Naive thymus-derived CD4-positive, alpha-beta T cell (primary cell): ENCODE measurements at regions not wholly inside any gene's neighbourhood (a gene's known extent, or its start where the extent isn't known, plus 50 kb on each side); places are given as distances from the start of the nearest gene placed in this dataset.

Experiments
- ATAC-seq: fragments of 150-1000 bp; cut with Tn5 transposase; 2 replicates; pipeline ENCODE4 v1.10.0; 2021; ENCODE audit warnings: mild to moderate bottlenecking, moderate library complexity
- CTCF ChIA-PET: fragments of 350-600 bp; sonication (Branson Sonifier 250); formaldehyde crosslinking; loops from one replicate; lab custom pipeline; 2021; ENCODE audit warnings: antibody characterized with exemption; lab: Charles Lee
- POLR2A ChIA-PET: fragments of 350-600 bp; sonication (Branson Sonifier 250); formaldehyde crosslinking; loops from one replicate; lab custom pipeline; 2021; ENCODE audit warnings: antibody characterized with exemption, inconsistent platforms; lab: Charles Lee
- DNase-seq, 9 donors: peaks; one replicate each; pipeline versions ENCODE4 v3.0.0 to v3.0.0-alpha.2; 2020 to 2022; ENCODE audit warnings: mixed read lengths in 1 of 9
- H3K27ac ChIP-seq: one replicate; pipeline ENCODE4 v1.7.0; 2013; ENCODE audit warnings: mild to moderate bottlenecking, low read depth, low read length, moderate library complexity
- H3K27me3 ChIP-seq, 2 donors: one replicate each; pipeline ENCODE4 v1.7.0; 2013; ENCODE audit warnings: low read length in 2 of 2, mild to moderate bottlenecking in 2 of 2, moderate library complexity in 2 of 2; ENCODE audit not compliant: control insufficient read depth in 2 of 2, insufficient read depth in 2 of 2
- H3K36me3 ChIP-seq, 3 experiments: 1 replicate in 2 of 3; 2 replicates in 1 of 3; pipeline ENCODE4 v1.7.0; 2013; ENCODE audit warnings: low read length in 3 of 3, mild to moderate bottlenecking in 3 of 3, moderate library complexity in 1 of 3; ENCODE audit not compliant: insufficient read depth in 3 of 3, control insufficient read depth in 2 of 3
- H3K4me1 ChIP-seq, 2 donors: one replicate each; pipeline ENCODE4 v1.7.0; 2013; ENCODE audit warnings: low read length in 2 of 2, mild to moderate bottlenecking in 2 of 2, moderate library complexity in 1 of 2; ENCODE audit not compliant: control insufficient read depth in 2 of 2, insufficient read depth in 2 of 2
- H3K4me3 ChIP-seq: 2 replicates; pipeline ENCODE4 v1.7.0; 2013; ENCODE audit warnings: mild to moderate bottlenecking, low read length
- H3K9me3 ChIP-seq, 3 experiments: 1 replicate in 2 of 3; 2 replicates in 1 of 3; pipeline ENCODE4 v1.7.0; 2013; ENCODE audit warnings: low read length in 3 of 3; ENCODE audit not compliant: control insufficient read depth in 2 of 3
- H3K27ac Mint-ChIP-seq, 9 donors: one replicate each; pipeline ENCODE4 v1.8.0; 2020 to 2022; ENCODE audit warnings: mixed read lengths in 9 of 9, mild to moderate bottlenecking in 8 of 9, moderate library complexity in 5 of 9, inconsistent platforms in 2 of 9
- H3K27me3 Mint-ChIP-seq, 5 donors: one replicate each; pipeline ENCODE4 v1.8.0; 2021 to 2022; ENCODE audit warnings: mixed read lengths in 5 of 5, mild to moderate bottlenecking in 1 of 5
- H3K36me3 Mint-ChIP-seq, 5 donors: one replicate each; pipeline ENCODE4 v1.8.0; 2020 to 2022; ENCODE audit warnings: mixed read lengths in 5 of 5, mild to moderate bottlenecking in 3 of 5, inconsistent platforms in 1 of 5
- H3K4me1 Mint-ChIP-seq, 7 donors: one replicate each; pipeline ENCODE4 v1.8.0; 2020 to 2022; ENCODE audit warnings: mixed read lengths in 7 of 7, mild to moderate bottlenecking in 3 of 7, inconsistent platforms in 1 of 7
- H3K4me3 Mint-ChIP-seq, 10 donors: one replicate each; pipeline ENCODE4 v1.8.0; 2020 to 2022; ENCODE audit warnings: mild to moderate bottlenecking in 10 of 10, mixed read lengths in 10 of 10, moderate library complexity in 6 of 10, inconsistent platforms in 2 of 10
- H3K9me3 Mint-ChIP-seq, 11 donors: one replicate each; pipeline ENCODE4 v1.8.0; 2020 to 2022; ENCODE audit warnings: mixed read lengths in 11 of 11, mild to moderate bottlenecking in 4 of 11, inconsistent platforms in 1 of 11, moderate library complexity in 1 of 11
- intact Hi-C, 2 donors: fragments of 100-400 bp; cut with micrococcal nuclease; formaldehyde crosslinking; loops; one replicate each; pipeline ENCODE4 v1.15.1; 2023

DNA sequence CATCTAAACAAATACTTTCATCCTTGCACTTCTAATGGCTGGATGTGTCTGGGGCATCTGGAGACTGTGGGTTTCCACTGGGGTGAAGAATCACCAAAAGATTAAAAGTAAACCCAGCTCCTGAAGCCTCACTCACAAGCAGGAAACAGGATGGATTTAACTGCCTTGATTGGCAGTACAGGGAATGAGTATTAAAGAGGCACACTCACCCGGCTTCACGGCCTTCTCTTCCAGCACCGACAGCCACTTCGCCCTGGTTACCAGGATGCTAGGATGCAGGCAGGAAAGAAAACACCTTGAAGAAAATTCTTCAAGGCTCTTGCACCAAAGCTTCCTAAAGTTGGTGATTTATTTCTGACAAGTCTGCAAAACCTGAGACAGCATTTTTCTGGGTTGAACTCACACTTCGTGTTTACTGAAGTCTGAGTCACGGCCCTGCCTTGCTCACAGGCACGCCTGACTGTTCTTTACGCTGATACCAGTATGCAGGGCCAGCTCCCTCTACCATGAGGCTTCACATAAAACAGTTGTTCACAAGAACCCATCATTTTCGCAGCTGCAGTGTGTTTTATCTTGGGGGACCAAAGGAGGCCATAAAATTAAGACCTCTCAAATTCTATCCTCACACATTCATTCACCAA is 56.5 kb upstream of the ZNF354A start:
- POLR2A ChIA-PET: no interaction called here
- Histone ChIP-seq H3K36me3 (no peaks in the 10 kb centered on the region), H3K27ac (no peak overlapping the region), H3K4me1 (no peaks in the 10 kb centered on the region), H3K4me3 (no peak overlapping the region), H3K27me3 (no peaks in the 10 kb centered on the region), H3K9me3 (no peaks in the 10 kb centered on the region)
- no peaks in the 10 kb centered on the region for H3K36me3 Mint-ChIP-seq
- peaks cover 0 to 5% (median 0%) of the 10 kb centered on the region in 7 donors for H3K4me1 Mint-ChIP-seq
- CTCF ChIA-PET: interaction anchor here (0.6 kb wide), 1 partner anchor 1451 kb away, joined by 3 read pairs; no protein-coding TSS in a partner anchor
- H3K27ac Mint-ChIP-seq: no peak overlapping the region
- intact Hi-C loops: no loop called here
- DNase-seq (no peak), ATAC-seq (no peak)
- peaks cover 0 to 6% (median 5%) of the 10 kb centered on the region in 5 donors for H3K27me3 Mint-ChIP-seq
- peaks cover 0 to 6% (median 0%) of the 10 kb centered on the region in 11 donors for H3K9me3 Mint-ChIP-seq
- H3K4me3 Mint-ChIP-seq: no peak overlapping the region

DNA sequence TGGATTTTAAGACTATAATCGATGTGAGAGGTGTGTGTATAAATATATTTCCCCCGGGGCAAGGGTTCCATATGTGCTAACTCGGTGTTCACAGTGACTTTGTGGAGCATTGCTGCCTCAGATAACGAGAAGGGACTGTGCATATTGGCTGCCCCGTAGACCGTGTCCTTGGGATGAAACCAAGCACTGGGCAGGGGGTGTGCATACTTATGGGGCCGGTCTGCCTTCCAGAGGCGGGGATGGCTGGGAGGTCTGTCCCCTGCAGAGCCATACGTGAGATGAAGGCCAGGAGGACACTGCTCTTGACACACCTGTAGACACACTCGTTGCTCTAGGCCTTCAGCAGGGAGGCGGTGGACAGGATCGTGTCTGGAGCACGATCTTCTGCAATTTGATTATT is 56.0 kb upstream of the ZNF354A start:
- no peaks in the 10 kb centered on the region for H3K27me3 ChIP-seq
- Mint-ChIP-seq H3K36me3 (no peaks in the 10 kb centered on the region), H3K4me1 (peaks cover 0 to 5% (median 0%) of the 10 kb centered on the region in 7 donors), H3K27me3 (peaks cover 0 to 8% (median 5%) of the 10 kb centered on the region in 5 donors), H3K4me3 (no peak overlapping the region), H3K9me3 (peaks cover 0 to 6% (median 0%) of the 10 kb centered on the region in 11 donors), H3K27ac (no peak overlapping the region)
- intact Hi-C loops: no loop called here
- H3K27ac ChIP-seq: no peak overlapping the region
- ChIA-PET POLR2A (no interaction called here), CTCF (no interaction called here)
- H3K4me3 ChIP-seq: no peak overlapping the region
- H3K9me3 ChIP-seq: no peaks in the 10 kb centered on the region
- ATAC-seq: no peak
- H3K36me3 ChIP-seq: no peaks in the 10 kb centered on the region
- no peaks in the 10 kb centered on the region for H3K4me1 ChIP-seq
- no peak for DNase-seq

DNA sequence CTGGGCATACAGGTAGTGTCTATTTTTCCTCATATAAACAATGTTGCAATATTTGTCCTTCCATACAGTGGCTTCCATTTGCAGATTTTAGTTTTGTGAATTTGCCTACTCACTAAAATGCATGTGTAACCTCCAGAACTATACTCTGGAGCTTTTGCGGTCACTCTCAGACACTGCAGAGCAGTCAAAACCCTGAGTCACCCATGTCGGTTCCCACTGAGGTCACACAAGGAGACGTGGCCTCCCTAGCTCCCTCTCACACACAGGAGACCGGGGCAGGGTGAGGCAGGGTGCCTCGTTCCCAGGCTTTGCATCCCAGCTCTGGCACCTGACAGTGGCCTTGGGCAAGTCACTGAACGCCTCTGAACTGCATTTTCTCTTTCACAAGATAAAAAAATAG is 55.5 kb upstream of the ZNF354A start:
- H3K36me3 Mint-ChIP-seq: no peaks in the 10 kb centered on the region
- Histone ChIP-seq H3K4me3 (no peak overlapping the region), H3K36me3 (no peaks in the 10 kb centered on the region), H3K27ac (no peak overlapping the region), H3K9me3 (no peaks in the 10 kb centered on the region), H3K4me1 (no peaks in the 10 kb centered on the region), H3K27me3 (no peaks in the 10 kb centered on the region)
- H3K9me3 Mint-ChIP-seq: peaks cover 0 to 6% (median 0%) of the 10 kb centered on the region in 11 donors
- ChIA-PET POLR2A (no interaction called here), CTCF (no interaction called here)
- H3K27ac Mint-ChIP-seq: no peak overlapping the region
- DNase-seq (no peak), ATAC-seq (no peak)
- H3K27me3 Mint-ChIP-seq: peaks cover 0 to 12% (median 5%) of the 10 kb centered on the region in 5 donors
- peaks cover 0 to 5% (median 0%) of the 10 kb centered on the region in 7 donors for H3K4me1 Mint-ChIP-seq
- no peak overlapping the region for H3K4me3 Mint-ChIP-seq
- intact Hi-C loops: no loop called here

DNA sequence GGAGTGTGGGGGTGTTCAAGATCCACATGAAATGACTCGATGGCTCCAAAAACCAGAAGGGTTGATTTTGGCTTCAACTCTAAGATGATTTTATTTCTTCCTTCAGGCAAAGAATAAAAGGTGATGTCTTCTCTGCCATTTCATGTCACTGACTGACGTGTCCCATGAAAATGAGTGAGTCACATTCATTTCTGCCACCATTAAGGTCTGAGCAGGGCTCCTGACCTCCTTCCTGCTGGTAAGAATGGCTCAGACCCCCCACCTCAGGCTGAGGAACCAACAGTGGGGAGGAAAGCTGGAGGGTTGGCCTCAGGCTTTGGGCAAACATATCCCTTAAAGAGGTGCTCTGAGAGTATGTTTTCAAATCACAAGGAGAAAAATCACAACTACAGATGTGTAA is 53.9 kb upstream of the ZNF354A start:
- POLR2A ChIA-PET: no interaction called here
- no peak overlapping the region for H3K27ac ChIP-seq
- CTCF ChIA-PET: no interaction called here
- Mint-ChIP-seq H3K9me3 (peaks cover 0 to 1% (median 0%) of the 10 kb centered on the region in 11 donors), H3K4me1 (peaks cover 0 to 2% (median 0%) of the 10 kb centered on the region in 7 donors), H3K27me3 (peaks cover 0 to 12% (median 5%) of the 10 kb centered on the region in 5 donors), H3K36me3 (no peaks in the 10 kb centered on the region), H3K4me3 (no peak overlapping the region), H3K27ac (no peak overlapping the region)
- no peaks in the 10 kb centered on the region for H3K4me1 ChIP-seq
- intact Hi-C loops: no loop called here
- DNase-seq (no peak), ATAC-seq (no peak)
- no peak overlapping the region for H3K4me3 ChIP-seq
- no peaks in the 10 kb centered on the region for H3K36me3 ChIP-seq
- no peaks in the 10 kb centered on the region for H3K9me3 ChIP-seq
- no peaks in the 10 kb centered on the region for H3K27me3 ChIP-seq

DNA sequence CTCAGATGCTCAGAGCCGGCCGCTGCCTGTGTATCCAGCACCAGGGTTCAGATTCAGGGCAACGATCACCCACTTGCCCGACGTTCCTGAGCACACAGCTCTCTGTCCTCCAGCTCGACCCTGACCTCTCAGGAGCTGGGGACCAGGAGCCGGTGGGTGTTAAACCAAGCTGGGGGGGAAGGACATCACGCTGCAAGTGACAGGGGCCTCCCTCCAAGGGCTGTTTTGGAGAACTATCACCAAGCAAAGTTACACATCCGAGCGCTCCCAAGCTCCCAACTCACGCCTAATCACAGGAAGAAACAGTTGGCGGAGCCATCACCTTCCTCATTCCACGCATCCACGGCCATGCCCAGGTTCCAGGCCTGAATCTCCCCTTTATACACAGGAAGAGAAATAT is 51.5 kb upstream of the ZNF354A start:
- no peaks in the 10 kb centered on the region for H3K9me3 ChIP-seq
- H3K36me3 ChIP-seq: no peaks in the 10 kb centered on the region
- H3K27me3 ChIP-seq: no peaks in the 10 kb centered on the region
- H3K36me3 Mint-ChIP-seq: no peaks in the 10 kb centered on the region
- H3K4me1 Mint-ChIP-seq: peaks cover 0 to 4% (median 2%) of the 10 kb centered on the region in 7 donors
- ChIA-PET CTCF (no interaction called here), POLR2A (no interaction called here)
- no peak overlapping the region for H3K4me3 ChIP-seq
- H3K9me3 Mint-ChIP-seq: peaks cover 0 to 3% (median 0%) of the 10 kb centered on the region in 11 donors
- ATAC-seq: no peak
- H3K4me1 ChIP-seq: no peaks in the 10 kb centered on the region
- H3K27ac ChIP-seq: no peak overlapping the region
- no peak overlapping the region for H3K27ac Mint-ChIP-seq
- DNase-seq: no peak
- H3K27me3 Mint-ChIP-seq: peaks cover 0 to 12% (median 5%) of the 10 kb centered on the region in 5 donors
- no peak overlapping the region for H3K4me3 Mint-ChIP-seq
- intact Hi-C loops: no loop called here

DNA sequence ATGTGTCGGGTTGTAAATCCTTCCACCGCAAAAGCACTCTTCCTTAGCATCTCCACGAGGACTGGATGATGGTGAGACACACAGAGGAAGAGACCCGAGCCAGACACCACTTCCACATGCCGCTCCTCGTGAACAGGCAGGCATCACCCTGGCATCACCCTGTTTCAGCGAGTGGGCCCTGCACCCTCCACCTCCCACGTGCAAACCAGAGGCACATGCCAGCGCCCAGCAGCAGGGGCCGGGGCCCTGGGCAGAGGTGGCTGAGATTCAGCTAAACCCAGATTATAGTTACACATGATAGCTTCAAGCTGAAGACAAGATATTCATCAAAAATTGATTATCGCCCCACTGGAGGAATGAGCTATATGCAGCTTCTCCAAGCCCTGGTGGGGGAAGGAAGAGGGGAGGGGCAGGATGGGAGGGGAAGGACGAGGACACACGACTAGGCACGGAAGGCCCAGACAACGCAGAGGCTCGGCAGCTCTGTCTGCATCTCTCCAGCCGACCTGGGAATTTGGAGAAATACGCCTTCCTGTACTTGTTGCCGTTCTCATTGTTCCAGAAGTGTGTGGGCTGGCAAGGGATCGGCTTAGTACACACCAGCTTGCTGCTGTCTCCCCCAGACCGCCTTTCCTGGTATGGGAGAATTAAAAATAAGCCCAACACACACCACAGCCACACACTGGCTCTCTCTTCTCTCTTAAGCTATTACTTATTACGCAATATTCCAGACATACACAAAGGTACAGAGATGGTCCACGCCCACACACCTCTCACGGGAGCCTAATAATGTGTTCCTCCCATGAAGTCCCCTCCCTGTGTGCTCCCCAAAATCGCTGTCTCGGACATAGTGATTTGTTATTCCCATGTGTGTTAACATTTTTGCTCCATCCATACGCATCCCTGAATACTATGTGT is 50.4 kb upstream of the ZNF354A start:
- H3K27me3 Mint-ChIP-seq: peaks cover 0 to 12% (median 5%) of the 10 kb centered on the region in 5 donors
- H3K9me3 Mint-ChIP-seq: peaks cover 0 to 3% (median 0%) of the 10 kb centered on the region in 11 donors
- POLR2A ChIA-PET: no interaction called here
- Histone ChIP-seq H3K9me3 (no peaks in the 10 kb centered on the region), H3K27ac (no peak overlapping the region), H3K36me3 (no peaks in the 10 kb centered on the region), H3K27me3 (no peaks in the 10 kb centered on the region), H3K4me1 (no peaks in the 10 kb centered on the region), H3K4me3 (no peak overlapping the region)
- peaks cover 0 to 4% (median 2%) of the 10 kb centered on the region in 7 donors for H3K4me1 Mint-ChIP-seq
- CTCF ChIA-PET: no interaction called here
- H3K36me3 Mint-ChIP-seq: no peaks in the 10 kb centered on the region
- no peak overlapping the region for H3K27ac Mint-ChIP-seq
- ATAC-seq (no peak), DNase-seq (no peak)
- intact Hi-C loops: no loop called here
- no peak overlapping the region for H3K4me3 Mint-ChIP-seq
